MM.1S (cell line): ENCODE measurements at regions not wholly inside any gene's neighbourhood (a gene's known extent, or its start where the extent isn't known, plus 50 kb on each side); places are given as distances from the start of the nearest gene placed in this dataset.

Experiments used
- DNase-seq: peaks from one replicate; pipeline ENCODE4 v3.0.0-alpha.2; 2015
- H2AFZ ChIP-seq: fragments of 300-600 bp; sonication (generic); 2 replicates; pipeline ENCODE4 v1.6.0; 2016; ENCODE audit warnings: antibody characterized with exemption, low read length
- H3F3A ChIP-seq: fragments of 300-600 bp; sonication (generic); 2 replicates; pipeline ENCODE4 v1.6.1; 2016; ENCODE audit warnings: mild to moderate bottlenecking, antibody characterized with exemption, low read length, moderate library complexity, mixed read lengths; ENCODE audit not compliant: insufficient read depth
- H3K27ac ChIP-seq: fragments of 300-600 bp; sonication (generic); 2 replicates; pipeline ENCODE4 v1.5.1; 2016; ENCODE audit warnings: mild to moderate bottlenecking, low read length
- H3K27me3 ChIP-seq: fragments of 300-600 bp; sonication (generic); replicated peaks from 2 replicates; pipeline ENCODE4 v1.6.0; 2016; ENCODE audit warnings: low read length; ENCODE audit not compliant: insufficient read depth
- H3K36me3 ChIP-seq: fragments of 300-600 bp; sonication (generic); replicated peaks from 2 replicates; pipeline ENCODE4 v1.6.1; 2016; ENCODE audit warnings: mild to moderate bottlenecking, low read length, mixed read lengths; ENCODE audit not compliant: insufficient read depth
- H3K4me1 ChIP-seq: fragments of 300-600 bp; sonication (generic); 2 replicates; pipeline ENCODE4 v1.6.1; 2016; ENCODE audit warnings: low read length, mixed read lengths
- H3K4me2 ChIP-seq: fragments of 300-600 bp; sonication (generic); 2 replicates; pipeline ENCODE4 v1.6.0; 2016; ENCODE audit warnings: low read depth, low read length
- H3K4me3 ChIP-seq: fragments of 300-600 bp; sonication (generic); 2 replicates; pipeline ENCODE4 v1.5.1; 2016; ENCODE audit warnings: low read length, mixed read lengths
- H3K79me2 ChIP-seq: fragments of 300-600 bp; sonication (generic); 2 replicates; pipeline ENCODE4 v1.6.1; 2016; ENCODE audit warnings: mixed run types, low read length, mixed read lengths
- H3K9ac ChIP-seq: fragments of 300-600 bp; sonication (generic); 2 replicates; pipeline ENCODE4 v1.6.1; 2016; ENCODE audit warnings: low read length, mixed read lengths
- H3K9me2 ChIP-seq: fragments of 300-600 bp; sonication (generic); replicated peaks from 2 replicates; pipeline ENCODE4 v1.6.1; 2016; ENCODE audit warnings: mild to moderate bottlenecking, low read length, mixed read lengths; ENCODE audit not compliant: insufficient read depth
- H3K9me3 ChIP-seq: fragments of 300-600 bp; sonication (generic); replicated peaks from 2 replicates; pipeline ENCODE4 v1.6.1; 2016; ENCODE audit warnings: mild to moderate bottlenecking, low read length, mixed read lengths; ENCODE audit not compliant: insufficient read depth
- H4K20me1 ChIP-seq: fragments of 300-600 bp; sonication (generic); 2 replicates; pipeline ENCODE4 v1.6.1; 2016; ENCODE audit warnings: mild to moderate bottlenecking, low read length, moderate library complexity, mixed read lengths; ENCODE audit not compliant: insufficient read depth
- EZH2 ChIP-seq: fragments of 300-600 bp; sonication (generic); optimal IDR thresholded peaks from 2 replicates; pipeline ENCODE3; 2017; ENCODE audit warnings: low read depth, mild to moderate bottlenecking, antibody characterized with exemption, low read length, mixed read lengths
- EZH2phosphoT487 ChIP-seq: fragments of 300-600 bp; sonication (generic); IDR thresholded peaks from 2 replicates; pipeline ENCODE4 v1.6.1; 2018; ENCODE audit warnings: antibody characterized with exemption, low read length
- TF ChIP-seq, protein P1 (sequence below): fragments of 300-600 bp; sonication (generic); IDR thresholded peaks from 2 replicates; pipeline ENCODE4 v1.5.1; 2016; ENCODE audit warnings: antibody characterized with exemption, low read length, mixed read lengths

- Histone ChIP-seq H2AFZ (no peak overlapping the region), H3K9ac (no peak overlapping the region), H3K4me1 (no peaks in the 10 kb centered on the region), H3K27ac (no peak overlapping the region), H3K79me2 (no peaks in the 10 kb centered on the region), H3K9me3 (no peaks in the 10 kb centered on the region), H3K4me2 (no peak overlapping the region), H3K4me3 (no peak overlapping the region), H4K20me1 (no peaks in the 10 kb centered on the region), H3K27me3 (no peaks in the 10 kb centered on the region), H3F3A (no peaks in the 10 kb centered on the region), H3K36me3 (no peaks in the 10 kb centered on the region), H3K9me2 (no peaks in the 10 kb centered on the region)
- DNase-seq: no peak
- TF ChIP-seq EZH2: no peak
- no peak for TF ChIP-seq EZH2phosphoT487
- TF ChIP-seq, protein P1, sequence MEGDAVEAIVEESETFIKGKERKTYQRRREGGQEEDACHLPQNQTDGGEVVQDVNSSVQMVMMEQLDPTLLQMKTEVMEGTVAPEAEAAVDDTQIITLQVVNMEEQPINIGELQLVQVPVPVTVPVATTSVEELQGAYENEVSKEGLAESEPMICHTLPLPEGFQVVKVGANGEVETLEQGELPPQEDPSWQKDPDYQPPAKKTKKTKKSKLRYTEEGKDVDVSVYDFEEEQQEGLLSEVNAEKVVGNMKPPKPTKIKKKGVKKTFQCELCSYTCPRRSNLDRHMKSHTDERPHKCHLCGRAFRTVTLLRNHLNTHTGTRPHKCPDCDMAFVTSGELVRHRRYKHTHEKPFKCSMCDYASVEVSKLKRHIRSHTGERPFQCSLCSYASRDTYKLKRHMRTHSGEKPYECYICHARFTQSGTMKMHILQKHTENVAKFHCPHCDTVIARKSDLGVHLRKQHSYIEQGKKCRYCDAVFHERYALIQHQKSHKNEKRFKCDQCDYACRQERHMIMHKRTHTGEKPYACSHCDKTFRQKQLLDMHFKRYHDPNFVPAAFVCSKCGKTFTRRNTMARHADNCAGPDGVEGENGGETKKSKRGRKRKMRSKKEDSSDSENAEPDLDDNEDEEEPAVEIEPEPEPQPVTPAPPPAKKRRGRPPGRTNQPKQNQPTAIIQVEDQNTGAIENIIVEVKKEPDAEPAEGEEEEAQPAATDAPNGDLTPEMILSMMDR: no peak
These were observed 388.2 kb upstream of the CELF2 start for GRCh38 chr10:10629512-10629911.

- Histone ChIP-seq H3K4me3 (no peak overlapping the region), H3K27ac (no peak overlapping the region), H3K27me3 (no peaks in the 10 kb centered on the region), H3K79me2 (no peaks in the 10 kb centered on the region), H3K9me2 (no peaks in the 10 kb centered on the region), H4K20me1 (no peaks in the 10 kb centered on the region), H3F3A (no peaks in the 10 kb centered on the region), H3K4me1 (no peaks in the 10 kb centered on the region), H3K4me2 (no peak overlapping the region), H3K9me3 (no peaks in the 10 kb centered on the region), H3K9ac (no peak overlapping the region), H2AFZ (no peak overlapping the region), H3K36me3 (no peaks in the 10 kb centered on the region)
- no peak for DNase-seq
- TF ChIP-seq EZH2 (no peak), EZH2phosphoT487 (no peak)
- TF ChIP-seq, protein P1: no peak
These were observed 387.4 kb upstream of the CELF2 start for GRCh38 chr10:10630281-10630680.

- H3K9me3 ChIP-seq: no peaks in the 10 kb centered on the region
- DNase-seq: no peak
- no peak overlapping the region for H3K27ac ChIP-seq
- H2AFZ ChIP-seq: no peak overlapping the region
- no peak overlapping the region for H3K4me2 ChIP-seq
- TF ChIP-seq EZH2phosphoT487 (no peak), EZH2 (no peak)
- TF ChIP-seq, protein P1: no peak
- no peaks in the 10 kb centered on the region for H3K27me3 ChIP-seq
- H3K4me3 ChIP-seq: no peak overlapping the region
- H3K36me3 ChIP-seq: no peaks in the 10 kb centered on the region
- no peaks in the 10 kb centered on the region for H3K79me2 ChIP-seq
- H3F3A ChIP-seq: no peaks in the 10 kb centered on the region
- no peaks in the 10 kb centered on the region for H3K4me1 ChIP-seq
- H3K9me2 ChIP-seq: no peaks in the 10 kb centered on the region
- H3K9ac ChIP-seq: no peak overlapping the region
- no peaks in the 10 kb centered on the region for H4K20me1 ChIP-seq
These were observed 386.9 kb upstream of the CELF2 start for GRCh38 chr10:10630782-10631181.
